A172 (cell line): ENCODE measurements at regions not wholly inside any gene's neighbourhood (a gene's known extent, or its start where the extent isn't known, plus 50 kb on each side); places are given as distances from the start of the nearest gene placed in this dataset.

ENCODE experiments used
- DNase-seq: peaks from one replicate; pipeline ENCODE4 v3.0.0-alpha.2; 2015; ENCODE audit warnings: low spot score

GRCh38 chr16:6512512-6512911 lies 820.1 kb upstream of the RBFOX1 start:
- DNase-seq, result no peak

DNA sequence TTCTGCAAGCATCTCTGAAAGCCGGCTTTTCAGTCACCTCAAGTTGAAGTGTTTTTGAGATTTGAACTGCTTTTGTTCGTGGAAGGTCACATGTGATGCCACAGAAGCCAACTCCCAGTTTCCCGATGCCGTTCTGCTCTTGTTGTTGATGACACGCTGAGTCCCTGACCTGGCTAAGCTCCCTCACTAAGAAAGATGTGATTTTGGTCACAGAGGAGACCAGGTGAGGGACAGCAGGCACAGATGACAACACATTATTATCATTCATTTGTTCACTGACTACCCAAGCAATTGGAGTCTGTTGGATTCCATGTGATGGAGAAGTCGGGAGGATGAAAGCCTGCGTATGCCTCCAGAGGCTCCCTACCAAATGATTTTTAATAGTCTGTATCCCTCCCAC lies 822.4 kb upstream of the RBFOX1 start:
- no peak for DNase-seq

GRCh38 chr16:6499413-6499812 lies 833.2 kb upstream of the RBFOX1 start:
- no peak for DNase-seq

GRCh38 chr16:6498858-6499257 lies 833.8 kb upstream of the RBFOX1 start:
- no peak for DNase-seq

GRCh38 chr16:6496996-6497395 lies 835.6 kb upstream of the RBFOX1 start:
- no peak for DNase-seq

GRCh38 chr16:6495486-6496210 lies 837.0 kb upstream of the RBFOX1 start:
- DNase-seq, result no peak

DNA sequence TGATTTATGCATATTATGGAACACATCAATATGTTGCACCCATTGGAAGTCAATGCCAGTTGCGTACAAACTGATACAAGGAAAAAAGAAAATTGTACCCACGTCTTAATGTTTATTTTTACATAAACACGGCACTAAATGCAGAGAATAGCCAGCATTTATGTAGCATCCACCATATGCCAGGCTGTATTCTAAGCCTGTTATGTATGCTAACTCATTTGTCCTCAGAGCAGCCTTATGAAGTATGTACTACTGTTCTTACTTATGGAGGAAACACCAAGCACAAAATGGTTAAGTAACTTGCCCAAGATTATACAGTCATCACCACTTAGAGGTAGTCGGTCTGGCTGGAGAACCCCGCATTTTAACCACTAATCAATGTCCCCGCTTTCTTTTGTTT lies 837.9 kb upstream of the RBFOX1 start:
- DNase-seq, result no peak

DNA sequence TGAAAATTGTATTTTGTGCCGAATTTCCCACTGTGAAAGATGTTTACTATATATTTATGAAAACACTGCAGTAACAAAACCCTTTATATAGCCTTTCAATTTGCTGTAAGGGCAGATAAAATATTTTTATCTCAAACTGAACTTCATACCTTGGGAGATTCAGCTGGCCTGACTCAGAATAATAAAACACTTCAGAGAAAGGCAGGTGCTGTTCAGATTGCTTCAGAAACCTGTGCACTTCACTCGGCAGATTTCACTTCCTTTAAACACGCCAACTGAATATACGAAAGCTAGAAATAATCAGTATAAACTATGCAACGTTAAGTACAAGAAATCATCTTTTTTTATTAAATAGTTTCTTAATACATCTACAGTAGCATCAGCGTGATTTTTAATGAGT lies 839.1 kb upstream of the RBFOX1 start:
- no peak for DNase-seq

- DNase-seq, result no peak
Observed at GRCh38 chr16:6492742-6493141, 839.9 kb upstream of the RBFOX1 start.

DNA sequence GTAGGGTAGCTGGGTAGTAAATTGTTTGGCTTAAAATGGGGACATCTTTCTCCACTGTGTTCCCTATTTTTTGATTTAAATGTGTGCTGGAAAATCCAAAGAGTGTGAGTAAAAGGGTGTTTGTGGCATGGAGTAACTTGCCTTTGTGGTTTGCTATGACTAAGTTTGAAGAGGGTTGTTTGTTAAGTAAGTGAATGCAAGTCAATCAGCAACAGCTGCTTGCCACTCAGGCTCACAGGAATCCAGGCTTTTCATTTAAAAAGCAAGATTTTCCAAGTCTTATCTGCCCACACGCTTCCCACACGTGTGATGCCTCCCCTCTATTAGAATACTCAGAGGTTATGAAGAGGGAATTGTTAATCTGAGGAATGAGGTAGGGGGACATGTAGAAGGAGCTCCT lies 847.7 kb upstream of the RBFOX1 start:
- DNase-seq, result no peak

GRCh38 chr16:6484081-6484480 lies 848.6 kb upstream of the RBFOX1 start:
- DNase-seq, result no peak

DNA sequence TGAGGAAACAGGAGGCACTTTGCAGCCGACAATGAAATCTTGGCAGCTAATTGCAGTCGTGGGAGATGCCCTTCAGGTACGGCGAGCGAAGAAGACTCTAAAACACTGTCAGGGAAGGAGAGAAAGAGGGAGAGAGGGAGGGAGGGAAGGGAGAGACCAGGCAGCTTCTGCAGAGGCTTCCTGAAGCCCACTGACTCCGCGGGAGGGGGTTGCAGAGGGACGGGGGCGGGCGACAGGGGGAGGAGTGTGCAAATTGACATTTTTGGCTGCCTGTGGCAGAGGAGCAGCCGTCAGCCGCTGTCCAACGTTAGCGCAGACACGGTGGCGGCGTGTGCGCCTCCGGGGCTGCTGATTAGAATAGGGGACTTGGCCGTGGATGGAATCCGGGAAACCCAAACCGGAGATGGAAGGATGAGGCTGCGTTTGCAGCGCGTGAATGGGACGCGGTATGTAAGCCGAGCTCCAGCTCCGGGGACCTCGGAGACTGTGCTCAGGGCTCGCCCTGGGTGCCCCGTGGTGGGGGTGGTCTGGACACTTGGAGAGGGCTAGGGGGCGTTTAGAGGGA lies 849.1 kb upstream of the RBFOX1 start:
- DNase-seq, result no peak

DNA sequence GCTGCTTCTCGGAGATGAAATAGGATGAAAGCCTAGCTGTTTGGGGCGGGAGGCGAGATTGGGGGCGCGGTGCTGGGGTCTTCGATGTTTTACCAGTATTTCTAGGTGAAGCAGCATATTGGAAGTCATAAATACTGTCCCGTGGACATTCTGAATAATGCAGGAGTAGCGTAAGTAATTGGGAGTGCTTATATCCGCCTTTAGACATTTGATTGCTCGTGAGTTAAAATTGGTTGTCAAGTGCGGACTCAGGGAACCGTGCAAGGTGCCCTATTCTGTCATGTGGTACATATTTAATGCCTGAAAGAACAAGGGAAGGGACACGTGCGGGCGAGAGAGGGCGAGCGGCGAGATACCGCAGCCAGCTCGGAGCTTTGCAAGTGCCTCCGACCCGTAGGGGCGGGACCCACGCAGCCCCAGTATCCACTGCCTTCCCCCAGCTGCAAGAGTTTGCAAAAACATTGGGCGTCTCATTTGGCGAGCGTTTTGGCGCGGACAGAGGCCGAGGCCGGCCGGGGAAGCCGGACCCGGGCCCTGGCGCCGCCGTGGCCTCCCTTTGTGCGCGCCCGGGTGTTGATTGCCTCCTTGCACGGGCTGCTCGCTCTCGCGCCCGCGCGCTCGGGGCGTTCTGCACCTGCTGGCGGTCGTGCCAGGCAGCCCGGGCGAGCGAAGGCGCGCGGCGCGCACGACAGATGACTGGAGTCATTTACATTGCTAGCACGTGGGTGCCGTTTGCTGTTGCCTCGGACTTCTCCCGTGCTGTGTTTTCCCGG lies 849.8 kb upstream of the RBFOX1 start:
- DNase-seq, result no peak

DNA sequence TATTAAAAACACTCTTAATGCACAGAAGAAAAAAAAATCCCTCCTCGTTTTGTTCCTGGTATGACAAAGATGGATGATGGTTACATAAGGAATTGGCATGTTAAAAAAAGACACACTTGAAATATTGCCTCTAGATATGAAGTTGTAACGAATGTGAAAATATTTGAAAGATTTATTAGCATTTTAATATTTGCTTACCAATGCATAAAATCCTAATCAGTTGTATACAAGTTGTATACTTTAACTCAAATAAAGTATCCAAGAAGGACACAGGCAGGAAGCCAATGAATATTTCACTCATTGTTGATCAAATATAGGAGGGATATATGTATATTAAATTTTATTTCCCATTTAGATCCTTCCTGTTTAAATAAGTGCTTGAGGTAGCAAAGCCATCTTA lies 850.8 kb upstream of the RBFOX1 start:
- no peak for DNase-seq

DNA sequence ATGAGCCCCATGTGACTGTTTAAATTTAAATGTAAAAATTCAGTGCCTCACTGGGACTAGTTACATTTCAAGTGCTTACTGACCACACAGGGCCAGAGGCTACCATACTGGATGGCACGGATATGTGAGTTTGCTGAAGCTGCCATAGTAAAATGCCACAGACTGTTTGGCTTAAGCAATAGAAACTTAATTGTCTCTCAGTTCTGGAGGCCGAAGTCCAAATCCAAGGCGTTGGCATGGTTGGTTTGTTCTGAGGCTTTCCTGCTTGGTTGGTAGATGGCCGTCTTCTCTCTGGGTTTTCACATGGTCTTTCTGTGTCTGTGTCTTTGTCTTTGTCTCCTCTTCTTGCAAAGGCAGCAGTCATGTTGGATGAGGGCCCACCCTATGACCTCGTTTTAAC lies 878.9 kb upstream of the RBFOX1 start:
- no peak for DNase-seq

DNA sequence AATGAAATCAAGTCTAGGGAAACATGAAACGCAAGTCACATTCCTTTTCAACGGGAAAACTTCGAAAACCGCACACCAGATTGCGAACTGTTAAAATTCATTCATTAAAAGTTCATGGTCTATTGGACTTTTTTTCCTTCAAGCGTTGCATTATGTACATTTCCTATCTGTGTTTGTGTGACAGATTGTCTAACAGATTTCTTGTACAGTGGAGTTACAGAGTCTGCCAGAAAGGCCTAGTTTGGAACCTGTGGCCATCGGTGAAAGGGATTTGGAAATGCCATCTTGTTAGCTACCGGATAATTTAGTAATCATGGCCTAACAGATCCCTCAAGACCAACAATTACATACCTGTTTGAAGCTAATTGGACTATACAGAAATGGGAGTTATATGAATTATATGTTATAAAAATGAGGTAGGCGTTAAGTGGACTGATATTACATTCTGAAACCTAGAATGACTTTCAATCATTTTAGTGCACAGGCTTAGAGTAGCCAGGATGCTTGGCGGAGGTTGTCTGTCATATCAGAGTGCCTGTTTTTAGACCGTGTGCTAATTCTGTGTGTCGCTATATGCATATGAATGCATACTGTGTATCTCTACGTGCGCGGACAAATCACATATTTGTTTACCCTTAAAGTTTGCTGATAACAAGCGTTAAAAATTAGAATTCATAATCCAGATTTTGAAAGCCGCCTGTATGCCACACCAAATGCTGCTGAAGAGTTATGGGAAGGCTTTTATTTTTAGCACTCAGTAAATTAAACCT lies 885.4 kb upstream of the RBFOX1 start:
- DNase-seq, result no peak

GRCh38 chr16:6446370-6446769 lies 886.3 kb upstream of the RBFOX1 start:
- DNase-seq, result no peak

- no peak for DNase-seq
Observed at GRCh38 chr16:6439129-6439528, 893.5 kb upstream of the RBFOX1 start.

DNA sequence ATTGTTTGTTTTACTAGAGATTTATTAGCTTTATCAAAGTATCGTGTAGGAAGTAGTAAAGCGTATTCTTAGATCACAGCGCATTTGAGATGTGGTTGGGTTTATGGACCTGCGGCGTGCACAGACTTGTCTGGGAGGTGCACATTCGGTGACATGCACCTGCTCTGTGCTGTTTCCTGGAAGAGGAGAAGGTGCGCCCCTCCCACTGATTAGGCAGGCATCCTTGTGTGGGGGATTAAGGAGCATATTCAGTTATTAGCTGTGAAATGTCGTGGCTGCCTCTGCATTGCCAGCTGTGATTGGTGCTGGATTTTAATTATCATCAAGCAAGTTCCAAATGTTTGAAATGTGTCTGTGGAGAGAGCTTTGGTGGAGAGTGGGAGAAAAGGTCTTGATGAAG lies 903.8 kb upstream of the RBFOX1 start:
- DNase-seq, result no peak

DNA sequence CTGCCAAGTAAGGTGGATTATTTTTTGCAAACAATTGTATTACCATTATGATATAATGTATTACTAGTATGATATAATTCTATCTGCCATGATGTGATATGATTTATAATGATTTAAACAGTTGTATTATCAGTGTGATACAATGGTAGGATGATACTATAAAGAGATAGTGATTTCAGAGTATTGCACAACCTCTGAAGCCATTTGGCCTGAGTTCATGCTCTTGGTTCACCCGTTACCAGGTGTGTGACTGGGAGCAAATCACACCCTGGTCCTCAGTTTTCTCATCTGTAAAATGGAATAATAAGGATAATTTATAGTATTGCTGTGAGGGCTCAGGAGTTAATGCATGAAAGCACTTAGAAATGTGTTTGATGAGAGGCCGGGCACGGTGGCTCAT lies 905.0 kb upstream of the RBFOX1 start:
- no peak for DNase-seq

- DNase-seq, result no peak
Observed at GRCh38 chr16:6407596-6407995, 925.0 kb upstream of the RBFOX1 start.

DNA sequence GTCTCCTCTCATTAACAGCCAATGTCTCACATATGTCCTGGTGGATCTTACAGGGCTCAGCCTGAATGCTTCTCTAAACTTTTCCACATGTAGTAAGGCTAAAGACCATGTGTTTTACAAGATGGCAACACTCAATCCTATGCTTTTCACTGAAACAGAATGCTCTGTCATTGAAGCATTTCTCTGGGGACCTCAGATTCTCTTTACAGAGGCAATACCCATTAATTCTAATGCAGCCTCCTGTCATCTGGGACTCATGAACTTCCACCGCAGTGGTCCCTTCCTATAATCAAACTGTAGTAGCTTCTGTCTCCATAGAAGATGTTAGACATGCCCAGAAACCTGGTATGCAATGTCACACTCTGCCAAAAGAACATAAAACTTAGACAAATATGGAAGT lies 926.6 kb upstream of the RBFOX1 start:
- no peak for DNase-seq
